Glutamatergic neuron (in vitro differentiated cells): ENCODE measurements at regions not wholly inside any gene's neighbourhood (a gene's known extent, or its start where the extent isn't known, plus 50 kb on each side); places are given as distances from the start of the nearest gene placed in this dataset.

ENCODE experiments used
- DNase-seq: peaks from one replicate; pipeline ENCODE4 v3.0.0; 2022
- H3K27ac Mint-ChIP-seq: one replicate; pipeline ENCODE4 v1.8.0; 2020; ENCODE audit warnings: mild to moderate bottlenecking, mixed read lengths, inconsistent platforms; ENCODE audit not compliant: unreplicated experiment
- H3K27me3 Mint-ChIP-seq: one replicate; pipeline ENCODE4 v1.8.0; 2020; ENCODE audit warnings: mild to moderate bottlenecking, moderate library complexity, mixed read lengths, inconsistent platforms; ENCODE audit not compliant: unreplicated experiment
- H3K36me3 Mint-ChIP-seq: one replicate; pipeline ENCODE4 v1.8.0; 2020; ENCODE audit warnings: mild to moderate bottlenecking, mixed read lengths, inconsistent platforms; ENCODE audit not compliant: unreplicated experiment
- H3K4me1 Mint-ChIP-seq: one replicate; pipeline ENCODE4 v1.8.0; 2020; ENCODE audit warnings: mild to moderate bottlenecking, low read depth, mixed read lengths, inconsistent platforms; ENCODE audit not compliant: unreplicated experiment
- H3K4me3 Mint-ChIP-seq: one replicate; pipeline ENCODE4 v1.8.0; 2020; ENCODE audit warnings: mild to moderate bottlenecking, mixed read lengths, inconsistent platforms; ENCODE audit not compliant: unreplicated experiment
- H3K9me3 Mint-ChIP-seq: one replicate; pipeline ENCODE4 v1.8.0; 2020; ENCODE audit warnings: mild to moderate bottlenecking, moderate library complexity, mixed read lengths, inconsistent platforms; ENCODE audit not compliant: unreplicated experiment
- TF ChIP-seq, protein P1 (sequence below): fragments of 200-600 bp; sonication (generic); IDR thresholded peaks from one replicate; pipeline ENCODE4 v1.5.0; 2021; ENCODE audit not compliant: partially characterized antibody, unreplicated experiment

DNA sequence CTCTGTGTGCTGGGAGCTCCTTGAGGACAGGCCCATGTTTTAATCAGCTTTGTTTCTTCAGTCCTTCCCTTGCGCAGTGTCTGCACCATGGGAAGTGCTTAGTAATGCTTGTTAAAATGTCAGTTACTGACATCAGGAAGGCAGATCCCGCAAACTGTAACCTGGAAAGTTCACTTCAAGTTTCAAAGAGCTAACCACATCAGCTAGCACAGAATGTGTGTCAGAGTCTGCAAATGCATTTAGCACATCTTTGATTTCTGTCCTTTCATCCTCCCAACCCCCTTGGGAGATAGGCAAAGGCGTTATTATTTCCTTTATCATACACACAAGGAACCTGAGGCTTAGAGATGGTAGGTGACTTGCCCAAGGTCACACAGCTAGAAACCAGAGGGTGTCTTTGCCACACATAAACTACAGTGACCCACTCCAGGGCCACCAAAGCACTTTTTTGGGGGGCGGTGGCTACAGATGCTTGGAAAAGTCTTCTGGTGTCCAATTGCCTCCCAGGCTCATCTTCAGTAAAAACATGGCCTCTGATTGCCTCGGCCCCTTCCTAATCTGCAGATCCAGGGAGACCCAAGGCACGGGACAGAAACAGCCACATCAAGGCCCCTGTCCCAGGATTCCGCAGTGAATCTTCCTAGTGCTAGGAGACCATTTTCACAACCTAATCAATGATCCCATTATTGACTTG lies 116.2 kb upstream of the GPR26 start:
- TF ChIP-seq, protein P1, sequence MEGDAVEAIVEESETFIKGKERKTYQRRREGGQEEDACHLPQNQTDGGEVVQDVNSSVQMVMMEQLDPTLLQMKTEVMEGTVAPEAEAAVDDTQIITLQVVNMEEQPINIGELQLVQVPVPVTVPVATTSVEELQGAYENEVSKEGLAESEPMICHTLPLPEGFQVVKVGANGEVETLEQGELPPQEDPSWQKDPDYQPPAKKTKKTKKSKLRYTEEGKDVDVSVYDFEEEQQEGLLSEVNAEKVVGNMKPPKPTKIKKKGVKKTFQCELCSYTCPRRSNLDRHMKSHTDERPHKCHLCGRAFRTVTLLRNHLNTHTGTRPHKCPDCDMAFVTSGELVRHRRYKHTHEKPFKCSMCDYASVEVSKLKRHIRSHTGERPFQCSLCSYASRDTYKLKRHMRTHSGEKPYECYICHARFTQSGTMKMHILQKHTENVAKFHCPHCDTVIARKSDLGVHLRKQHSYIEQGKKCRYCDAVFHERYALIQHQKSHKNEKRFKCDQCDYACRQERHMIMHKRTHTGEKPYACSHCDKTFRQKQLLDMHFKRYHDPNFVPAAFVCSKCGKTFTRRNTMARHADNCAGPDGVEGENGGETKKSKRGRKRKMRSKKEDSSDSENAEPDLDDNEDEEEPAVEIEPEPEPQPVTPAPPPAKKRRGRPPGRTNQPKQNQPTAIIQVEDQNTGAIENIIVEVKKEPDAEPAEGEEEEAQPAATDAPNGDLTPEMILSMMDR: no peak
- Mint-ChIP-seq H3K4me1 (no peaks in the 10 kb centered on the region), H3K27ac (no peak overlapping the region), H3K4me3 (no peak overlapping the region), H3K27me3 (peaks cover 2% of the 10 kb centered on the region), H3K9me3 (peaks cover 2% of the 10 kb centered on the region), H3K36me3 (no peaks in the 10 kb centered on the region)
- no peak for DNase-seq

DNA sequence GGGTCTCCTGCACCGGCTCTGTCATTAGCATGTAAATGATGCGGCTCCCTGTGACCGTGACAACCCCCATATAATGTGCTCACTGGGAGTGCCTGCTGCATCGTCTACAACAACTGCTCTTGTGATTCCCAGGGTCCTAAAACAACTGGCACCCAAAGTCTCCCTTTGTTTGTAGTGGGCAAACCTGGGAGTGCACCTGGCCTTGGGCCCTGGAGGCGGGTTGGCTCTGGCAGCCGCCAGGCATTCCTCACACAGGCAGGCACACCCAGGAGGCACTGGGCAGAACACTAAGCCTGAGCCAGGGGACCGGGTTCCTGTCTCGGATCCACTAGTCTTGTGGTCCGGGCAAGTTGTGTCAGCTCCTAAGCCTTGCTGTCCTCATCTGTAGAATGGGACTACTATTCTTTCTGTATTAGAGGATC lies 115.5 kb upstream of the GPR26 start:
- H3K9me3 Mint-ChIP-seq: peaks cover 2% of the 10 kb centered on the region
- peaks cover 2% of the 10 kb centered on the region for H3K27me3 Mint-ChIP-seq
- TF ChIP-seq, protein P1: no peak
- no peak overlapping the region for H3K4me3 Mint-ChIP-seq
- no peak for DNase-seq
- no peaks in the 10 kb centered on the region for H3K4me1 Mint-ChIP-seq
- no peaks in the 10 kb centered on the region for H3K36me3 Mint-ChIP-seq
- no peak overlapping the region for H3K27ac Mint-ChIP-seq

DNA sequence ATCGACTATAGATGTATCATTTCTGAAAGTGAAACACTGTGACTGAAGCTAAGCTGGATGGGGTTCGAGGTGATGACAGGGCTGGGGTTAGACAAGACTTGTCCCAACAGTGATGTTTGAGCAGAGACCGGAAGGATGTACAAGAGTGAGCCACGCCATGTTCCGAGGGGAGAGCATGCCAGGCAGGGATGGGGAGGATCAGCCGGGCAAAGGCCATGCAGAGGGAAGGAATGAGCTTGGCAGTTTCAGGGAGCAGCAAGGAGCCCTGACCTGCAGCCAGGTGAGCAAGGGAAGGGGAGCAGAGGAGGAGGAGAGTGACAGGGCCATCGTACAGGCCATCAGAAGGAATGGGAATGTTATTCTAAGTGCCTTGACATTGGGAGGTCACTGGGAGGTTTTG lies 114.9 kb upstream of the GPR26 start:
- Mint-ChIP-seq H3K36me3 (no peaks in the 10 kb centered on the region), H3K4me3 (no peak overlapping the region), H3K9me3 (peaks cover 2% of the 10 kb centered on the region), H3K27ac (no peak overlapping the region), H3K4me1 (no peaks in the 10 kb centered on the region), H3K27me3 (peaks cover 2% of the 10 kb centered on the region)
- TF ChIP-seq, protein P1: no peak
- no peak for DNase-seq

DNA sequence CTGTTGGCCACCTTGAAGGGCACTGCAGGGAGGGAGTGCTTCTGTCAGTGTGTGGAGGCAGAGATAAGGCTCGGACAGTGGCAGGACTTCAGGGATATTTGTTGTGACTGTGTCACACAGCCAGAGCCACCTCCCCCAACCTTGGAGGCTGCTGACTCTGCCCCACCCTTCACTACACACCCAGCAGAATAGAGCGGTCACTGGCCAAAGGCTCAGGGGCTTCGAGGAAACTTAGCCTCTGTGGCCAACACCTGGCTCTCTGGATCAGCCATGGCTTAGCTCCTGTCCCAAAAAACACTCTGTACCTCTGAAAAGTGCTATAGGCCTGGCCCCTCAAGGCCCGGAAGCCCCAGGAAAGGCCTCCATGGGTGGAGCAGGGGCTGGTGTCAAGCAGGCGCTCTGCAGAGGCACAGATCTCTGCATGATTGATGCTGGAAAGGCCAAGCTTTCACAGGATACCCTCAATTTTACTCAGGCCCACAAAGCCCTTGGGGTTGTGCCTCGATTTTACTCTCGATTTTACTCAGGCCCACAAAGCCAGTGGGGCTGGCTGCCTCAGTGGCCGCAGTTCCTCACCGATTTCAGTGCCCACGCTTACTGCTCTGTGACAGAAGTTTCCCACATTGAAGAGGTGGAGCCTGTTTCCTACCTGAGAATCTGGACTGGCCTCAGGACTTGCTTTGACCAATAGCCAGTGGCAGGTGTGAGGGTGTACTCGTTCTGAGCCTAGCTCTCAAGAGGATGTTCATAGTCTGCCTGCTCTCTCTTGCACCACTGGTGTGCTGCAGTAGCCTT lies 113.2 kb upstream of the GPR26 start:
- TF ChIP-seq, protein P1: no peak
- DNase-seq: no peak

More for the DNA sequence above, 113.2 kb upstream of the GPR26 start:
- Mint-ChIP-seq H3K27ac (no peak overlapping the region), H3K9me3 (peaks cover 2% of the 10 kb centered on the region), H3K4me1 (no peaks in the 10 kb centered on the region), H3K36me3 (no peaks in the 10 kb centered on the region), H3K4me3 (no peak overlapping the region), H3K27me3 (peaks cover under 1% of the 10 kb centered on the region)
